ENCODE measurements at regions not wholly inside any gene's neighbourhood (a gene's known extent, or its start where the extent isn't known, plus 50 kb on each side); places are given as distances from the start of the nearest gene placed in this dataset.

- H3K36me3 ChIP-seq (ENCODE audit: insufficient read depth) = no peaks in the 10 kb centered on the region
- no peaks in the 10 kb centered on the region for H3F3A ChIP-seq (replicated peaks; ENCODE audit: low read depth)
- 0 out of 2 replicates have a peak, but pooled peaks cover 3% of the 10 kb centered on the region for H3K4me1 ChIP-seq (ENCODE audit: insufficient read depth)
- no peak overlapping the region for H3K4me3 ChIP-seq
- Mint-ChIP-seq H3K27ac (no peak overlapping the region), H3K9me3 (no peaks in the 10 kb centered on the region), H3K27me3 (ENCODE audit: insufficient read depth, low read depth, poor library complexity) (peaks cover 7% of the 10 kb centered on the region), H3K36me3 (ENCODE audit: low read depth) (no peaks in the 10 kb centered on the region), H3K4me1 (peaks cover 24% of the 10 kb centered on the region), H3K4me3 (no peak overlapping the region)
- H3K79me2 ChIP-seq (replicated peaks; ENCODE audit: insufficient read depth) = no peaks in the 10 kb centered on the region
- DNase-seq (ENCODE audit: low spot score) (no peak), ATAC-seq (no peak)
- H3K27ac ChIP-seq (ENCODE audit: low read depth) = no peak overlapping the region
- H3K4me2 ChIP-seq = no peak overlapping the region
- TF ChIP-seq ETS1 (IDR thresholded peaks at IDR 0.05) (no peak), ZNF114 (CRISPR knock-in tag; IDR thresholded peaks at IDR 0.05) (no peak), EZH2phosphoT487 (IDR thresholded peaks at IDR 0.05; ENCODE audit: unreplicated experiment) (no peak), EZH2 (IDR thresholded peaks at IDR 0.05; ENCODE audit: low read depth, unreplicated experiment) (no peak), NANOG (IDR thresholded peaks at IDR 0.05; ENCODE audit: borderline replicate concordance) (no peak), JUNB (IDR thresholded peaks at IDR 0.05; ENCODE audit: unreplicated experiment) (no peak), CREB1 (CRISPR knock-in tag; IDR thresholded peaks at IDR 0.05; ENCODE audit: low read depth) (no peak), REST (IDR thresholded peaks at IDR 0.05; ENCODE audit: unreplicated experiment) (no peak), ZNF331 (CRISPR knock-in tag; IDR thresholded peaks at IDR 0.05; ENCODE audit: low read depth) (no peak), STAT1 (IDR thresholded peaks at IDR 0.05; ENCODE audit: unreplicated experiment) (no peak), POLR2AphosphoS5 (IDR thresholded peaks at IDR 0.05; ENCODE audit: low read depth) (no peak)
- TF ChIP-seq, protein P1, sequence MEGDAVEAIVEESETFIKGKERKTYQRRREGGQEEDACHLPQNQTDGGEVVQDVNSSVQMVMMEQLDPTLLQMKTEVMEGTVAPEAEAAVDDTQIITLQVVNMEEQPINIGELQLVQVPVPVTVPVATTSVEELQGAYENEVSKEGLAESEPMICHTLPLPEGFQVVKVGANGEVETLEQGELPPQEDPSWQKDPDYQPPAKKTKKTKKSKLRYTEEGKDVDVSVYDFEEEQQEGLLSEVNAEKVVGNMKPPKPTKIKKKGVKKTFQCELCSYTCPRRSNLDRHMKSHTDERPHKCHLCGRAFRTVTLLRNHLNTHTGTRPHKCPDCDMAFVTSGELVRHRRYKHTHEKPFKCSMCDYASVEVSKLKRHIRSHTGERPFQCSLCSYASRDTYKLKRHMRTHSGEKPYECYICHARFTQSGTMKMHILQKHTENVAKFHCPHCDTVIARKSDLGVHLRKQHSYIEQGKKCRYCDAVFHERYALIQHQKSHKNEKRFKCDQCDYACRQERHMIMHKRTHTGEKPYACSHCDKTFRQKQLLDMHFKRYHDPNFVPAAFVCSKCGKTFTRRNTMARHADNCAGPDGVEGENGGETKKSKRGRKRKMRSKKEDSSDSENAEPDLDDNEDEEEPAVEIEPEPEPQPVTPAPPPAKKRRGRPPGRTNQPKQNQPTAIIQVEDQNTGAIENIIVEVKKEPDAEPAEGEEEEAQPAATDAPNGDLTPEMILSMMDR (conservative IDR thresholded peaks at IDR 0.05; ENCODE audit: low read depth in 2 of 2) = no peak
- TF ChIP-seq, protein P2, sequence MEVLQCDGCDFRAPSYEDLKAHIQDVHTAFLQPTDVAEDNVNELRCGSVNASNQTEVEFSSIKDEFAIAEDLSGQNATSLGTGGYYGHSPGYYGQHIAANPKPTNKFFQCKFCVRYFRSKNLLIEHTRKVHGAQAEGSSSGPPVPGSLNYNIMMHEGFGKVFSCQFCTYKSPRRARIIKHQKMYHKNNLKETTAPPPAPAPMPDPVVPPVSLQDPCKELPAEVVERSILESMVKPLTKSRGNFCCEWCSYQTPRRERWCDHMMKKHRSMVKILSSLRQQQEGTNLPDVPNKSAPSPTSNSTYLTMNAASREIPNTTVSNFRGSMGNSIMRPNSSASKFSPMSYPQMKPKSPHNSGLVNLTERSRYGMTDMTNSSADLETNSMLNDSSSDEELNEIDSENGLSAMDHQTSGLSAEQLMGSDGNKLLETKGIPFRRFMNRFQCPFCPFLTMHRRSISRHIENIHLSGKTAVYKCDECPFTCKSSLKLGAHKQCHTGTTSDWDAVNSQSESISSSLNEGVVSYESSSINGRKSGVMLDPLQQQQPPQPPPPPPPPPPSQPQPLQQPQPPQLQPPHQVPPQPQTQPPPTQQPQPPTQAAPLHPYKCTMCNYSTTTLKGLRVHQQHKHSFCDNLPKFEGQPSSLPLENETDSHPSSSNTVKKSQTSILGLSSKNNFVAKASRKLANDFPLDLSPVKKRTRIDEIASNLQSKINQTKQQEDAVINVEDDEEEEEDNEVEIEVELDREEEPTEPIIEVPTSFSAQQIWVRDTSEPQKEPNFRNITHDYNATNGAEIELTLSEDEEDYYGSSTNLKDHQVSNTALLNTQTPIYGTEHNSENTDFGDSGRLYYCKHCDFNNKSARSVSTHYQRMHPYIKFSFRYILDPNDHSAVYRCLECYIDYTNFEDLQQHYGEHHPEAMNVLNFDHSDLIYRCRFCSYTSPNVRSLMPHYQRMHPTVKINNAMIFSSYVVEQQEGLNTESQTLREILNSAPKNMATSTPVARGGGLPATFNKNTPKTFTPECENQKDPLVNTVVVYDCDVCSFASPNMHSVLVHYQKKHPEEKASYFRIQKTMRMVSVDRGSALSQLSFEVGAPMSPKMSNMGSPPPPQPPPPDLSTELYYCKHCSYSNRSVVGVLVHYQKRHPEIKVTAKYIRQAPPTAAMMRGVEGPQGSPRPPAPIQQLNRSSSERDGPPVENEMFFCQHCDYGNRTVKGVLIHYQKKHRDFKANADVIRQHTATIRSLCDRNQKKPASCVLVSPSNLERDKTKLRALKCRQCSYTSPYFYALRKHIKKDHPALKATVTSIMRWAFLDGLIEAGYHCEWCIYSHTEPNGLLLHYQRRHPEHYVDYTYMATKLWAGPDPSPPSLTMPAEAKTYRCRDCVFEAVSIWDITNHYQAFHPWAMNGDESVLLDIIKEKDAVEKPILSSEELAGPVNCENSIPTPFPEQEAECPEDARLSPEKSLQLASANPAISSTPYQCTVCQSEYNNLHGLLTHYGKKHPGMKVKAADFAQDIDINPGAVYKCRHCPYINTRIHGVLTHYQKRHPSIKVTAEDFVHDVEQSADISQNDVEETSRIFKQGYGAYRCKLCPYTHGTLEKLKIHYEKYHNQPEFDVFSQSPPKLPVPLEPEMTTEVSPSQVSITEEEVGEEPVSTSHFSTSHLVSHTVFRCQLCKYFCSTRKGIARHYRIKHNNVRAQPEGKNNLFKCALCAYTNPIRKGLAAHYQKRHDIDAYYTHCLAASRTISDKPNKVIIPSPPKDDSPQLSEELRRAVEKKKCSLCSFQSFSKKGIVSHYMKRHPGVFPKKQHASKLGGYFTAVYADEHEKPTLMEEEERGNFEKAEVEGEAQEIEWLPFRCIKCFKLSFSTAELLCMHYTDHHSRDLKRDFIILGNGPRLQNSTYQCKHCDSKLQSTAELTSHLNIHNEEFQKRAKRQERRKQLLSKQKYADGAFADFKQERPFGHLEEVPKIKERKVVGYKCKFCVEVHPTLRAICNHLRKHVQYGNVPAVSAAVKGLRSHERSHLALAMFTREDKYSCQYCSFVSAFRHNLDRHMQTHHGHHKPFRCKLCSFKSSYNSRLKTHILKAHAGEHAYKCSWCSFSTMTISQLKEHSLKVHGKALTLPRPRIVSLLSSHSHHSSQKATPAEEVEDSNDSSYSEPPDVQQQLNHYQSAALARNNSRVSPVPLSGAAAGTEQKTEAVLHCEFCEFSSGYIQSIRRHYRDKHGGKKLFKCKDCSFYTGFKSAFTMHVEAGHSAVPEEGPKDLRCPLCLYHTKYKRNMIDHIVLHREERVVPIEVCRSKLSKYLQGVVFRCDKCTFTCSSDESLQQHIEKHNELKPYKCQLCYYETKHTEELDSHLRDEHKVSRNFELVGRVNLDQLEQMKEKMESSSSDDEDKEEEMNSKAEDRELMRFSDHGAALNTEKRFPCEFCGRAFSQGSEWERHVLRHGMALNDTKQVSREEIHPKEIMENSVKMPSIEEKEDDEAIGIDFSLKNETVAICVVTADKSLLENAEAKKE (CRISPR knock-in tag; IDR thresholded peaks at IDR 0.05) = no peak
- H2AFZ ChIP-seq = no peak overlapping the region
- H3K9me2 ChIP-seq (ENCODE audit: insufficient read depth) = no peaks in the 10 kb centered on the region
- no peaks in the 10 kb centered on the region for H4K20me1 ChIP-seq (replicated peaks; ENCODE audit: insufficient read depth)
- no peaks in the 10 kb centered on the region for H3K27me3 ChIP-seq (ENCODE audit: insufficient read depth)
Measured at GRCh38 chr2:63738019-63738418, 103.7 kb upstream of the UGP2 start.

Measured in GM23338 (cell line).